ENCODE measurements at regions not wholly inside any gene's neighbourhood (a gene's known extent, or its start where the extent isn't known, plus 50 kb on each side); places are given as distances from the start of the nearest gene placed in this dataset.

DNA sequence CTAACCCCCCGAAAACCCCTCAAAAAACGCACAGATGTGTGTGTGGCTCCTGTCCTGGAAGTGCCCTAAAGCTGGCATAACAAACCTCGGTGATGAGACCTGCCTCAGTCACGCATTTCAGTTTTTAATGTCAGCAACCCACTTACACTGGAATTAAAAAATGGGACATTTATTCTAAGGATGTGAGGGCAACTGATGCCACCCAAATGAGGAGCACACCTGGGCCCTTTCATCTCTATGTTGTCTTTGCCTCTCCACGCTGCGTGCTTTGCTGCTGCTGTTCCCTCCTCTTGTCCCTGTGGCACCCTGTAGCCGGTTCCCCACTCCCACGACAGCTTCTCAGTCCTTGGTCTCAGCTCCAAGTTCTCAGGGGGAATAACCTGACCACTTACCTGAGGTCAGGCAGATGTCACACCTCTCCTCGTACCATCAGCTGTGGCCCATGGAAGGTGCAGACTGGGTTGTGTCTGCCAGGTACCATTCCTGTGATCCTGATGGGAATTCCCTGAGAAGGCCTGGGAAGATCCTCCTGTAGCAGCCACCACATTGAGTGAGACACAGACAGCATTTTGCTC, 134.2 kb upstream of the THBS2 start:
- Mint-ChIP-seq H3K27me3 (ENCODE audit: low read depth) (peaks cover 14% of the 10 kb centered on the region), H3K36me3 (ENCODE audit: low read depth) (no peaks in the 10 kb centered on the region), H3K9me3 (peaks cover 27% of the 10 kb centered on the region), H3K4me1 (ENCODE audit: low read depth) (no peaks in the 10 kb centered on the region), H3K27ac (no peak overlapping the region), H3K4me3 (no peak overlapping the region)
- CTCF ChIA-PET = no interaction called here
- no peak for DNase-seq
- intact Hi-C loops (cut with micrococcal nuclease) = no loop called here

DNA sequence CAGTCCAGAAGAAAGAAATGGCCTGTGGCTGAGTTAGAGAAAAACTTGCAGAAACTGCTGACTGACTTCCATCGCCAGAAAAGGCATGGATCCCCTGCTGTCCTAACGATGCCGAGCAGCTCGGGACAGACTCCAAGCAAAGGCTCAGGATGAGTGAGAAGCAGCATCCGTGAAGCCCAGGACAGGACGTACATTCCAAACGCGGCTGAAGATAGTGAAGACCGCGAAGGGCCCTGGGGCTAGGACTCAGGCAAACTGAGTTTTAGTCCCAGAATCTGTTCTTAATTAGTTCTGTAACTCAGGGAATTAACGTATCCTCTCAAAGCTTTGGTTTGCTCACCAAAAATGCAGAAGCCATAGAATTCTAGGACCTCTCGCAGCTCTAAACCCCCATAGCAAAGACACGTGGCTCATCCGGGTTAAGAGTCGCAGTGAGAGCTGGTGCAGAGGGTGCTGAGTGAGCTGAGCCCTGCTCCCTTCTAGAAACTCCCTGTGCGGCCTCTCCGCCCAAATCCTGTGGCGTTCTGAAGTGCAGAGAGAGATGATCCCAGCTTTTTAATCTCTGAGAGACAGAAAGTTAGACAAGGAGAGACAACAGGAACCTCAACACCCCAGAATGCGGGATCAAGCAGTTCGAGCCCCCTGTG, 132.9 kb upstream of the THBS2 start:
- CTCF ChIA-PET = no interaction called here

GRCh38 chr6:169385237-169385880, 131.7 kb upstream of the THBS2 start:
- no peak for DNase-seq
- H3K9me3 Mint-ChIP-seq = peaks cover 15% of the 10 kb centered on the region
- intact Hi-C loops (cut with micrococcal nuclease) = no loop called here

More for the DNA sequence above, 132.9 kb upstream of the THBS2 start:
- intact Hi-C loops (cut with micrococcal nuclease) = no loop called here
- no peak overlapping the region for H3K27ac Mint-ChIP-seq
- DNase-seq = no peak
- peaks cover 14% of the 10 kb centered on the region for H3K27me3 Mint-ChIP-seq (ENCODE audit: low read depth)
- no peaks in the 10 kb centered on the region for H3K4me1 Mint-ChIP-seq (ENCODE audit: low read depth)
- peaks cover 25% of the 10 kb centered on the region for H3K9me3 Mint-ChIP-seq
- H3K36me3 Mint-ChIP-seq (ENCODE audit: low read depth) = no peaks in the 10 kb centered on the region
- no peak overlapping the region for H3K4me3 Mint-ChIP-seq

DNA sequence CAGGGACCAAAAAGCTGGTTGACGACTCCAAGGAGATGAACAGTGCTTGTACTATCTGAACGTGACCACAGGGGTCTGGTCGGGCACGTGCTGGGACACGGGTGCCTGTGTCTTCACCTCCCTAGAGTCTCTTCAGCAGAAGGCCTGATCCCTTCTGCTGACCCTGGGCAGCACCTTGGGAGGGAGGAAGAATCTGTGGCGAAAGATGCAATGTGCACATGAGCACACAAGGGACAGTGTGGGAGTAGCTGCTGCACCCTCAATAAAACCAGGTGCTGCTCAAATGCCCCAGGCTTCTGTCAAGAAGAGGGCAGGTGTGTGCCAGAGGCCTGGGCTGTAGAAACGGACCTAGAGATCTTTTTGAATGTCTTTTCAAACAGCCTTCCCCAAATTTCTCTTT, 130.6 kb upstream of the THBS2 start:
- intact Hi-C loops (cut with micrococcal nuclease) = no loop called here
- no peak overlapping the region for H3K4me3 Mint-ChIP-seq
- no peaks in the 10 kb centered on the region for H3K36me3 Mint-ChIP-seq (ENCODE audit: low read depth)
- no peak for DNase-seq
- CTCF ChIA-PET = no interaction called here
- no peaks in the 10 kb centered on the region for H3K4me1 Mint-ChIP-seq (ENCODE audit: low read depth)
- peaks cover 10% of the 10 kb centered on the region for H3K9me3 Mint-ChIP-seq
- no peak overlapping the region for H3K27ac Mint-ChIP-seq
- H3K27me3 Mint-ChIP-seq (ENCODE audit: low read depth) = peaks cover 16% of the 10 kb centered on the region

More at GRCh38 chr6:169385237-169385880, 131.7 kb upstream of the THBS2 start:
- Mint-ChIP-seq H3K4me3 (no peak overlapping the region), H3K4me1 (ENCODE audit: low read depth) (no peaks in the 10 kb centered on the region), H3K27me3 (ENCODE audit: low read depth) (peaks cover 14% of the 10 kb centered on the region), H3K27ac (no peak overlapping the region), H3K36me3 (ENCODE audit: low read depth) (no peaks in the 10 kb centered on the region)
- CTCF ChIA-PET = no interaction called here

- Mint-ChIP-seq H3K9me3 (peaks cover 14% of the 10 kb centered on the region), H3K27me3 (ENCODE audit: low read depth) (peaks cover 24% of the 10 kb centered on the region), H3K27ac (no peak overlapping the region), H3K36me3 (ENCODE audit: low read depth) (no peaks in the 10 kb centered on the region), H3K4me3 (no peak overlapping the region), H3K4me1 (ENCODE audit: low read depth) (no peaks in the 10 kb centered on the region)
- DNase-seq = no peak
- CTCF ChIA-PET = no interaction called here
- intact Hi-C loops (cut with micrococcal nuclease) = no loop called here
Measured at GRCh38 chr6:169383265-169383664, 129.6 kb upstream of the THBS2 start.

GRCh38 chr6:169382735-169383134, 129.1 kb upstream of the THBS2 start:
- no peak for DNase-seq
- H3K4me3 Mint-ChIP-seq = no peak overlapping the region
- H3K27me3 Mint-ChIP-seq (ENCODE audit: low read depth) = peaks cover 24% of the 10 kb centered on the region
- no peak overlapping the region for H3K27ac Mint-ChIP-seq
- intact Hi-C loops (cut with micrococcal nuclease) = no loop called here
- H3K9me3 Mint-ChIP-seq = peaks cover 14% of the 10 kb centered on the region
- H3K36me3 Mint-ChIP-seq (ENCODE audit: low read depth) = no peaks in the 10 kb centered on the region
- no peaks in the 10 kb centered on the region for H3K4me1 Mint-ChIP-seq (ENCODE audit: low read depth)
- CTCF ChIA-PET = no interaction called here

- H3K27ac Mint-ChIP-seq = no peak overlapping the region
- H3K4me1 Mint-ChIP-seq (ENCODE audit: low read depth) = no peaks in the 10 kb centered on the region
- peaks cover 22% of the 10 kb centered on the region for H3K27me3 Mint-ChIP-seq (ENCODE audit: low read depth)
- H3K9me3 Mint-ChIP-seq = peaks cover 14% of the 10 kb centered on the region
- H3K36me3 Mint-ChIP-seq (ENCODE audit: low read depth) = no peaks in the 10 kb centered on the region
- no peak for DNase-seq
- intact Hi-C loops (cut with micrococcal nuclease) = no loop called here
- CTCF ChIA-PET = no interaction called here
- H3K4me3 Mint-ChIP-seq = no peak overlapping the region
Measured at GRCh38 chr6:169381988-169382387, 128.3 kb upstream of the THBS2 start.

DNA sequence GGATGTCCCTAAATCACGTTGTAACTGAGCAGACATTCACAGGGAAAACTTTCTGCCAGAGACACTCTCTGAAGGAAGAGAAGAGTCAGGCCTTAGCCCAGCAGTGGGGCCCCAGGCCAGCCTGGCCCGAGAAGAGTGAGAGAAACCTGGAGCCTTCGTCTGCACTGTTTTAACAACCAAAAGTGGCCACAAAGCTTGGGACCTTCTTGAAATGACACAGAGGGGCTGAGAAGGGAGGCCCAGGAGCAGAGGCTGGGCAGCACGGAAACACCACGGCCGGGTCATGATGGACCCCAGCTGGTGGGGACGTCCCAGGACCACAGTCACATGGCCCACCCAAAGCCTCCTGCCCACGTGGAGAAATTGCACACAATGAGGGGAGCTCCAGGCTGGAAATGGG, 126.8 kb upstream of the THBS2 start:
- no peak for DNase-seq
- Mint-ChIP-seq H3K4me3 (no peak overlapping the region), H3K27me3 (ENCODE audit: low read depth) (peaks cover 19% of the 10 kb centered on the region), H3K4me1 (ENCODE audit: low read depth) (no peaks in the 10 kb centered on the region), H3K9me3 (peaks cover 20% of the 10 kb centered on the region), H3K27ac (no peak overlapping the region), H3K36me3 (ENCODE audit: low read depth) (no peaks in the 10 kb centered on the region)
- CTCF ChIA-PET = no interaction called here
- intact Hi-C loops (cut with micrococcal nuclease) = no loop called here

DNA sequence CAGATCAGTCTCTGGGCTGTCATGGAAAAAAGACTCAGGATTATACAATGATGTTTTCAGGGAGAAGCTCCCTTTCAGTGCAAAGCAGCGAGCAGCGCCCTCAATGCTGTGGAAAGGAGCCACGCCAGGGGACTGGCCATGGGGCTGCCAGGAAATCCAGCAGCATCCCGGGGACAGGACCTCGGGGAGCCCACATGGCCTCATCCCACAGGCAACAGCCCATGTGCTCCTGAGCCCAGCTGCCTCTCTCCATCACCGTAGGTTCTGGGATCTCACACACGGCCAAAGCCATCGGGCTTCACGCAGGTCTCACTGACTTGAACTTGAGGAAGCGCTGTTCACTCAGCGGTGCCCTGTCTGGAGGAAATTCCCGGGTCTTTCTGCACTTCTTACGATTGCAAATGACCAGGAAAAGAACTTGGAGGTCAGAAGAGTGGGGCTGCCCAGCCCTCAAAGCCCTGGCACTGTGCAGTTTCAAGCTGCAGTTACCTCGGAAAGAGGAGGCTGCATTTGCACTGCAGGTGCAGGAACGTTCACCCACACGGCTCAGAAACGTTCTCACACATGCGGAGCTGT, 125.9 kb upstream of the THBS2 start:
- no peak overlapping the region for H3K27ac Mint-ChIP-seq
- H3K4me1 Mint-ChIP-seq (ENCODE audit: low read depth) = no peaks in the 10 kb centered on the region
- intact Hi-C loops (cut with micrococcal nuclease) = no loop called here

GRCh38 chr6:169378620-169379381, 125.2 kb upstream of the THBS2 start:
- H3K27ac Mint-ChIP-seq = no peak overlapping the region
- no peak for DNase-seq
- H3K36me3 Mint-ChIP-seq (ENCODE audit: low read depth) = no peaks in the 10 kb centered on the region
- H3K4me1 Mint-ChIP-seq (ENCODE audit: low read depth) = no peaks in the 10 kb centered on the region
- intact Hi-C loops (cut with micrococcal nuclease) = no loop called here
- H3K4me3 Mint-ChIP-seq = no peak overlapping the region
- CTCF ChIA-PET = no interaction called here
- peaks cover 17% of the 10 kb centered on the region for H3K9me3 Mint-ChIP-seq
- H3K27me3 Mint-ChIP-seq (ENCODE audit: low read depth) = peaks cover 17% of the 10 kb centered on the region

More for the DNA sequence above, 125.9 kb upstream of the THBS2 start:
- Mint-ChIP-seq H3K9me3 (peaks cover 20% of the 10 kb centered on the region), H3K36me3 (ENCODE audit: low read depth) (no peaks in the 10 kb centered on the region), H3K4me3 (no peak overlapping the region), H3K27me3 (ENCODE audit: low read depth) (peaks cover 19% of the 10 kb centered on the region)
- DNase-seq = no peak
- CTCF ChIA-PET = no interaction called here

GRCh38 chr6:169376458-169376857, 122.8 kb upstream of the THBS2 start:
- CTCF ChIA-PET = no interaction called here
- intact Hi-C loops (cut with micrococcal nuclease) = no loop called here
- Mint-ChIP-seq H3K4me3 (no peak overlapping the region), H3K9me3 (peaks cover 10% of the 10 kb centered on the region), H3K36me3 (ENCODE audit: low read depth) (no peaks in the 10 kb centered on the region), H3K27ac (no peak overlapping the region), H3K27me3 (ENCODE audit: low read depth) (peaks cover 15% of the 10 kb centered on the region), H3K4me1 (ENCODE audit: low read depth) (no peaks in the 10 kb centered on the region)
- DNase-seq = no peak

DNA sequence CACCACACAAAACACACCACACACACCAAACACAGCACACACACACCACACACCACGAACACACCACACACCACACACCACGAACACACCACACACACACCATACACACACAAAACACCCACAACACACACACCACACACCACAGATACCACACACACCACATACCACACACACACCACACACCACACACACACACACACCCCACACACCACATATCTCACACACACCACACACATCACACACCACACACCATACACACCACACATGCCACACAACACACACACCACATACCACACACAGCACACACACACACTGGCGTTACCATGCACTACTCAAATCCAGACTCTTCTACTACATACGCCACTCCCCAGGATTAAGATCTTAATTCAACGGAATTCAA, 118.9 kb upstream of the THBS2 start:
- Mint-ChIP-seq H3K9me3 (peaks cover 7% of the 10 kb centered on the region), H3K27me3 (ENCODE audit: low read depth) (peaks cover 2% of the 10 kb centered on the region), H3K4me1 (ENCODE audit: low read depth) (no peaks in the 10 kb centered on the region), H3K4me3 (no peak overlapping the region), H3K27ac (no peak overlapping the region), H3K36me3 (ENCODE audit: low read depth) (no peaks in the 10 kb centered on the region)
- DNase-seq = no peak
- intact Hi-C loops (cut with micrococcal nuclease) = loop anchor here (5.0 kb wide), 1 partner anchor 475 kb away; no protein-coding TSS in a partner anchor
- CTCF ChIA-PET = no interaction called here
